ENCODE measurements at regions not wholly inside any gene's neighbourhood (a gene's known extent, or its start where the extent isn't known, plus 50 kb on each side); places are given as distances from the start of the nearest gene placed in this dataset.
A peak's percentile ranks its signal among the peaks of the same experiment; 100 is the strongest.
"Not testable (repeated sequence)": the region's sequence is repeated elsewhere in the genome, so short reads cannot be mapped to it uniquely, and the experiment has no call there.

- DNase-seq (ENCODE audit: low spot score) = no peak
Measured at GRCh38 chr13:88235441-88235840, 564.3 kb downstream of the SLITRK5 start.

GRCh38 chr13:88246239-88246638, 575.1 kb downstream of the SLITRK5 start:
- no peak for DNase-seq (ENCODE audit: low spot score)

GRCh38 chr13:88248393-88248792, 577.2 kb downstream of the SLITRK5 start:
- DNase-seq (ENCODE audit: low spot score) = no peak

GRCh38 chr13:88257706-88258105, 586.5 kb downstream of the SLITRK5 start:
- DNase-seq (ENCODE audit: low spot score) = no peak

- no peak for DNase-seq (ENCODE audit: low spot score)
Measured at GRCh38 chr13:88263808-88264207, 592.6 kb downstream of the SLITRK5 start.

GRCh38 chr13:88281841-88282240, 610.7 kb downstream of the SLITRK5 start:
- DNase-seq (ENCODE audit: low spot score) = no peak

- no peak for DNase-seq (ENCODE audit: low spot score)
Measured at GRCh38 chr13:88285329-88285728, 614.2 kb downstream of the SLITRK5 start.

GRCh38 chr13:88288326-88288725, 617.2 kb downstream of the SLITRK5 start:
- no peak for DNase-seq (ENCODE audit: low spot score)

GRCh38 chr13:88291731-88292130, 620.6 kb downstream of the SLITRK5 start:
- DNase-seq (ENCODE audit: low spot score) = not testable (repeated sequence)

GRCh38 chr13:88294368-88294767, 623.2 kb downstream of the SLITRK5 start:
- DNase-seq (ENCODE audit: low spot score) = no peak

- DNase-seq (ENCODE audit: low spot score) = no peak
Measured at GRCh38 chr13:88303157-88303556, 632.0 kb downstream of the SLITRK5 start.

GRCh38 chr13:88303605-88304004, 632.4 kb downstream of the SLITRK5 start:
- DNase-seq (ENCODE audit: low spot score) = no peak

GRCh38 chr13:88314496-88314895, 643.3 kb downstream of the SLITRK5 start:
- no peak for DNase-seq (ENCODE audit: low spot score)

- DNase-seq (ENCODE audit: low spot score) = no peak
Measured at GRCh38 chr13:88329066-88329465, 657.9 kb downstream of the SLITRK5 start.

GRCh38 chr13:88339271-88339741, 668.1 kb downstream of the SLITRK5 start:
- no peak for DNase-seq (ENCODE audit: low spot score)

- no peak for DNase-seq (ENCODE audit: low spot score)
Measured at GRCh38 chr13:88345171-88345847, 674.1 kb downstream of the SLITRK5 start.

GRCh38 chr13:88360761-88361160, 689.6 kb downstream of the SLITRK5 start:
- no peak for DNase-seq (ENCODE audit: low spot score)

GRCh38 chr13:88369866-88370265, 698.7 kb downstream of the SLITRK5 start:
- DNase-seq (ENCODE audit: low spot score) = no peak

- no peak for DNase-seq (ENCODE audit: low spot score)
Measured at GRCh38 chr13:88376760-88377388, 705.7 kb downstream of the SLITRK5 start.

- no peak for DNase-seq (ENCODE audit: low spot score)
Measured at GRCh38 chr13:88377852-88378251, 706.7 kb downstream of the SLITRK5 start.

- DNase-seq (ENCODE audit: low spot score) = no peak
Measured at GRCh38 chr13:88384542-88384941, 713.4 kb downstream of the SLITRK5 start.

- DNase-seq (ENCODE audit: low spot score) = no peak
Measured at GRCh38 chr13:88395804-88396203, 724.6 kb downstream of the SLITRK5 start.

GRCh38 chr13:88411696-88412095, 740.5 kb downstream of the SLITRK5 start:
- DNase-seq (ENCODE audit: low spot score) = peak; percentile 52

- DNase-seq (ENCODE audit: low spot score) = no peak
Measured at GRCh38 chr13:88417801-88418200, 746.6 kb downstream of the SLITRK5 start.
